CD1c-positive myeloid dendritic cell (primary cell): ENCODE measurements at regions not wholly inside any gene's neighbourhood (a gene's known extent, or its start where the extent isn't known, plus 50 kb on each side); places are given as distances from the start of the nearest gene placed in this dataset.

Experiments
- DNase-seq: peaks from one replicate; pipeline ENCODE4 v3.0.0-alpha.2; 2016; ENCODE audit errors: extremely low spot score

DNA sequence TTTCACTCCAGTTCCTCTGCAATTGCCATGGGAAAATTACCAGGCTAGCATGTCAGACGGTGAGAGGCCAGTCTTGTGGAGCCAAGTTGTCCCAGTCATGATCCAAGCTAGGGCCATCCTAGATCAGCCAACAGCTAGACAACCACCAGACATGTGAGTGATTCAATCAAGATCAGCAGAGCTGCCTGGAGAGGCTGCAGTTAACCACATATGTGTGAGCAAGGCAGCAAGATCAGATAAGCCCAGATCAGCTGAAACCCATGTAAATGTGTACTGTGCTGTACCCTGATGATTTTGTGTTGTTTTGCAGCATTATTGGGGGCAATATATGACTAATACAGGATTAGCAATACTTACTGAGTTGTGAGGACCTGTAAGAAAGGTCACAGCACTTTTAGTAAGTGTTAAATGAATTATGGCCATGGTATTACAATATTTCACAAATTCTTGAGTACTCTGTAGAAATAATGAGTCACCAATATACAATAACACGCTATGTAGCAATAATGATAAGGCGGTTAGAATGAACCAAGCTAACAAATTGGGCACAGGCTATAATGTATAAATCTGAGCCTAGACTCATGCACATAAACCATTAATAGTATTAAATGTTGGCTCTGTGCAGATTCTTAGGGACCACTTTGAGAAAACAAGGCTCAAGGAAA is 91.4 kb downstream of the SUDS3 start:
- DNase-seq, result no peak

DNA sequence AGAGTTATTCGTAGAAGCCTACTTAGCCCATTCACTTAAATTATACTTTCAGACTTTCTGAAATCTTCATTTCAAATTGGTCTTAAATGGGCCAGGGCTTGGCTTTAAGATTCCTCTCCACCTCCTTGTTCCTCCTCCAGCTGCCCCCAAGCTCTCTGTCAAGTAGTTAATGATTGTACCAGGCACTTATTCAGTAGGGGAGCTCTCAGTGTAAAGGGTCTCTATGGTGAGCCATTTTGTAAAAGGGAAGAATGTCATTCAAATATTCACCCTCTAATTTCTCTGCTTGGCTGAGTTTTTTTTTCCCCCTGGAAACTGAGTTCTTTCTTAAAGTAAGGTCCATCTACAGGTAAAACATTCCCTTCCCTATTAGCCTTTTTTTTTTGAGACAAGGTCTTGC is 96.6 kb downstream of the SUDS3 start:
- DNase-seq, result no peak

DNA sequence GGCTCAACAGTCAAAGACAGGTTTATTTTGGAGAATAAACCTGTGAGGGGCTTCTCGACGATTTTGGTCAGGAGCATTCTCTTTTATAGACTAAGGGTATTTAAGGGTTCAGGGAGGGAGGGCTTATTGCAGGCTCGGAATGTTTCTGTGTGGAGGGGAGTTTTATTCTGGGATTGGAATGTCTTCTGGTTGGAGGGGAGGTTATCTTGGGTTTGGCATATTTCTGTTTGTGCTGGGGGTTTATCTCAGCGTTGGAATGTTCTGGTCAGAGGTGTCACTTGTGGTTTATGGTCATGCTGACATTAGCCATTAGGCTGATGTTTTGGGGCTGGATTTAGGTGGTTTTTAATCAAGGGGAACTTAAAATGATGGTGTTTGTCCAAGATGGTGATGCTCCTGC is 103.9 kb downstream of the SUDS3 start:
- DNase-seq, result no peak

DNA sequence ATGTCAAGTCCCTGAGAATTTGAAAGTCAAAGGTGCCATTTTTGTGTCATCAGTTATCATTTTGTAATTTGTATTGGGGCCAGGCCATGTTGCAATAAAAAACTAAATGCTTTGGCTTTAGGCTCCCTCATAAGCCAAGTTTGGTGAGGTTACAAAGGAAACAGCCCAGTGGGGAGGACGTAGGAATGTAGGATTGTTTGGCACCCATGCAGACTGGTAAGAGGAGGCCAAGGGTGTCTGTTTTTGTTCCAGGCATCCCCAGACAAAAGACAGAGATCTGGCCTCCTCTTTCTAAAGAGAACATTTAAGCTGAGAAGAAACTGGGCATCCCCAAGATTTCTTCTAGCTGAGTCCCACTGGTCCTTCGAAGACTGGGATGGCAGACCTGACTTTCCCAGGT is 111.7 kb downstream of the SUDS3 start:
- DNase-seq, result no peak

DNA sequence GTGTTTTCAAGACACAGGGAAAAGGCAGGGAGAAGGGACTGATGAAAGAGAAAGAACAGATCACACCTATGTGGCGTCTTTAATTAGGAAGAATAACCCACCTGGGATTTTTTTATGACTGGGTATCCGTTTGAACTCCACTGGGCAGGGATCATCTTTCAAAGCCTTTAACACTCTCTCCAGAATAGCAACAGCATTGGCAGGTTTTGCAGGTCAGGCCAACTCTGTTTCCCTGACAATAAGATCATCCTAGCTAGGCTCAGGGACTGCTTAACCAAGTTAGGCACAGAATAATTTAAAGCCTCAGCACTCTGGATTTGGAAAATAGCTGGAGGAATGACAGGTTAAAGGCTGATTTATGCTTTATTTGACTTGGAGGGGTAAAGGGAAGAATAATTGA is 117.6 kb downstream of the SUDS3 start:
- DNase-seq, result no peak

DNA sequence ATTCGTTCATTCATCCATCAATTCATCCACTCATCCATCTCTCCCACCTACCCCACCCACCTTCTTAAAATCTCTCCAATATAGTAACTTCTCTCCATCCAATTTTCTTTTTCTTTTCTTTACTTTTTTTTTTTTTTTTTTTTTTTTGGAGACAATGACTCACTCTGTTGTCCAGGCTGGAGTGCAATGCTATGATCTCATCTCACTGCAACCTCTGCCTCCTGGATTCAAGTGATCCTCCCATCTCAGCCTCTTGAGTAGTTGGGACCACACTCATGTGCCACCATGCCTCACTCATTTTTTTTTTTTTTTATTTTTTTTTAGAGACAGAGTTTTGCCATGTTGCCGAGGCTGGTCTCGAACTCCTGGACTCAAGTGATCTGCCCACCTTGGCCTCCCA is 118.4 kb downstream of the SUDS3 start:
- DNase-seq, result no peak

DNA sequence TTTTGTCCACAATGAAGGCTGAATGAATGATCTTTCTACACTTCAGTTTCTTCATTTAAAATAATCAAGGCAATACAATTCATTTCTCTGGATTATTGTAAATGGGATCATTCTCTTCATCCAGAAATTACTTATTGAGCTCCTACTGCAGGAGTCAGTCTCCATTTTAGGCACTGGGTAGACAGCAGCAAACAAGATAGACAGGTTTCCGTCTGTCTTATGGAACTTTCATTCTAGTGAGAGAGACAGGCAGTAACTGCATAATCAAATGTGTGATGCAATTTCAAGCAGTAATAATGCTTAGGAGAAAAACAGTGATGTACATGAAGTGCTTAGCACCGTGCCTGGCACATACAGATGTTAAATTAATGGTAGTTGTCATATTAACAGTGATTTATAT is 118.9 kb downstream of the SUDS3 start:
- no peak for DNase-seq

DNA sequence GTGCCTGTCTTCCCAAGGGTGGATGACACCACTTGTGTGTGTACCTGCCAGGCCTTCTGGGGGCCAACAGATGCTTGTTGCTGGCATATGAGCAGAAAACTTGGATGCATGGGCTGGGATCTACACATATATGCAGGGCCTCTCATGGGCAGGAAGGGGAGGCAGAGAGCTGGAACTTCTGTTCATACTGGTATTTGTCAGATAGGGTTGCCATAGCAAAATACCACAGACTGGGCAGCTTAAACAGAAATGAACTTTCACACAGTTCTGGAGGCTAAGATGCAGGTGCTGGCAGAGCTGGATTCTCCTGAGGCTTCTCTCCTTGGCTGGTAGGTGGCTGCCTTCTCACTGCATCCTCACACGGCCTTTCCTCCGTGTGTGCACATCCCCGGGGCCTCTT is 121.8 kb downstream of the SUDS3 start:
- no peak for DNase-seq

DNA sequence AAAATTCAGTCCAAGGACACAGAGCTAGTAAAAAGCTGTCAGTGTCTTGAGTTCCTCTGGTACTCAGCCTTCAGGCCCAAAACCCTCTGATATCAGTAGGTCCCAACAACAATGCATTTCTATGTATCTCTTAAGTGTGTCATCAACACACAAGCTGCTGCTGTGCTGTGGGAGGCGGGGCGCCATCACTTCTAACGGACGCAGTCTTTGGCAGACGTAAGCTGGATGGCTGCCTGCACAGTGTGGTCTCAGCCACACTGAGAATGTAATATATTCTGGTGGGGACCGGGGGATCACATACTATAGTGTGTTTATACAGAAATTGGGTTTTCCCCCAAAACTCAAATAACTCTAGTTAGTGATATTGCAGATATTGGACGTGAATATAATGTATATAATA is 123.9 kb downstream of the SUDS3 start:
- DNase-seq, result no peak

DNA sequence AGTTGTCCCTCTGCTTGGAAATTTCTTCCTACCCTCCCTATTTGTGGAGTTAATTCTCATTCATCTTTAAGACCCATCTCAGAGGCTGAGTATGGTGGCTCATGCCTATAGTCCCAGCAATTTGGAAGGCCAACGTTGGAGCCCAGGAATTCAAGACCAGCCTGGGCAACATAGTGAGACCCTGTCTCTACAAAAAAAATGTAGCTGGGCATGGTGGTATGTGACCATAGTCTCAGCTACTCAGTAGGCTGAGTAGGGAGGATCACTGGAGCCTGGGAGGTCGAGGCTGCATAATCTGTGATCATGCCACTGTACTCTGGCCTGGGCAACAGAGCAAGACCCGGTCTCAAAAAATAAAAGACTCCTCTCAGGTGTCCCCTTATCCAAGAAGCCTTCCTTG is 125.1 kb downstream of the SUDS3 start:
- DNase-seq, result no peak

DNA sequence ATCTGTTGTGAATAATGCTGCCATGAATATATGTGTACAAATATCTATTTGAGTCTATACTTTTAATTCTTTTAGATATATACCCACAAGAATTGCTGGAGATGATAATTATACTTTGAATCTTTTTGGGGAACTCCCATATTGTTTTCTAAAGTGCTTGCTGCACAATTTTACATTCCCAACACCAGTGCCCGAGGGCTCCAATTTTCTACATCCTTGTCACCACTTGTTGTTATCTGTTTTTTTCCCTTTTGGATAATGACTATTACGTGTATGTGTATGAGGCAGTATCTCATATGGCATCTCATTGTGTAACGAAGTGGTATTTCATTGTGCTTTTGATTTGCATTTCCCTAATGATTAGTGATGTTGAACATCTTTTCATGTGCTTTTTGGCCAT is 127.1 kb downstream of the SUDS3 start:
- no peak for DNase-seq

DNA sequence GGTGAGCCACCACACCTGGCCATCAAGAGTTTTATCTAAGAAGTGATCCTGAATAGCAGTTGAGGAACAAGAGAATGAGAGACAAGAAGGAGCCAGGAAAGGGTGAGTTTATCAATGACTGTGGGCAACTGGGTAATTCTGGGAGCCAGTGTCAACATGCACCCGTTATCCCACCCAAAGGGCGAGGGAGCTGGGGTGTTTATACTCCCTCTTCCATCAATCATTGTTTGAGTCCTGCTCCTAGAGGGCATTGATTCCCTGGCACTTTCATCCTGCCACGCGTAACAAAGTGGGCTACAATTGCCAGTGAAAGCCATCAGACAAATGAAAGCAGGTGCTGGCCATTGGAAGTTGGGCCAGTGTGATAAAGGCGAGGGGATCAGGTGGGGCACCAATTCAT is 136.3 kb downstream of the SUDS3 start:
- no peak for DNase-seq

DNA sequence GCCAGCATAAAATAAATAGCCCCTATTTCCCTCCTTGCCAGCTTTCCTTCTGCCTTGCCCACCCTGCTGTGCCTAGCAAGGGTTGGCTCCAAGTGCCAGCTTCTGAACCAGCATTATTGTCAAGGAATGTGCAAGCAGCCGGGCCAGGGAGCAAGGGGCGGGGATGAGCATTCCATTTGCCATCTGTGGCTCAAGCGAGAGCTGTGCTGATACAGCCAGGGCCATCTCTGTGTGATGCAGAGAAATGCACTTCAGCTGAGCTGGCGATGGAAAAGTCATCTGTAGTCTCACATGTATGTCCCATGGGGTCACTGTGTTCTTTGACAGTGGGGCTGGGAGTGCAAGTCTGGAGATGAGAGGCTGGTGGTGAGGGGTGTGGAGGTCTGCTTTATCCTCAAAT is 137.3 kb downstream of the SUDS3 start:
- no peak for DNase-seq

DNA sequence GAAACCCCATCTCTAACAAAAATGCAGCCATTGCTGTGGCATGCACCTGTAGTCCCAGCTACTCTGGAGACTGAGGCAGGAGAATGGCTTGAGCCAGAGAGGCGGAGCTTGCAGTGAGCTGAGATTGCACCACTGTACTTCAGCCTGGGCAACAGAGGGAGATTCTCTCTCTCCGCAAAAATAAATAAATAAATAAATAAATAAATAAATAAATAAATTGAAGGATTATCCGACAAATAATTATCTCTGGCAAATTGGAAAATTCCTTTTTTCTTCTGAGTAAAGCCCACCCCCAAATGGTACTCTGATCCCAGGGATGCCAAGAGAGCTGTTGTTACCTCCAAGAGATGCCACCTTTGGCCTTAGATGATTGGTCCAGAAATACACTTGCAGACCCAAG is 137.9 kb downstream of the SUDS3 start:
- no peak for DNase-seq

DNA sequence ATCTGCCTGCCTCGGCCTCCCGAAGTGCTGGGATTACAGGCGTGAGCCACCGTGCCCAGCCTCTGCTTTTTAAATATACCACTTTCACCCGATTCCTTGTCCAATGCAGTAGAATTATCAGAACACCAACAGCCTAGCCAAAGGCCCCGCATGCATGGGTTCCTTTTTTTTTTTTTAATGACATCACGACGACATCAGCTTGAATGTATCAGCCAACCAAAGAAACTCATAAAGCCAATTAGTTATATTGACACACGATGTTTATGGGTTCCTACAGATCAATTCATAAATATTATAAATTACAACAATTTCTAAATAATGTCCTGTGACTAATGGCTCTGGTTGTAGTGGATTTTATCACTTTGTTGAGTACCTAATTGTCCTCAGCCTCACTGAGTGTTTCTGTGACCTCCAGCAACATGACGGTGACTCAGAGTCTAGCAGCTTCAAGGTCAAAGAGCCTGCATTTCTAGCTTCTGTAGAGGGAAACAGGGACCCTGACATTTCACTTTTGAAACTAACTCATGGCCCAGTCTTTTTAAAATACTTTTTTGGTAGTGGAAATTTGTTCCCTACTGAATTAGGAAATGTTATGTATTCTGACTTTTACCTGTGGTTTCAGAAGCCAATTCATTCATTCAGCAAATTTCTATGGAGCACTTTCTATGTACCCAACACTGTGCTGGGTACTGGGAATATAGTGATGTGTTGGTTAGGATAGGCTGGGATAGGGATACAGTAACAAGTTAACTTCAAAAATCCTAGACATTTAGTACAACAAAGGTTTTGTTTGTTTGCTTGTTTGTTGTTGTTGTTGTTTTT is 144.1 kb downstream of the SUDS3 start:
- no peak for DNase-seq

DNA sequence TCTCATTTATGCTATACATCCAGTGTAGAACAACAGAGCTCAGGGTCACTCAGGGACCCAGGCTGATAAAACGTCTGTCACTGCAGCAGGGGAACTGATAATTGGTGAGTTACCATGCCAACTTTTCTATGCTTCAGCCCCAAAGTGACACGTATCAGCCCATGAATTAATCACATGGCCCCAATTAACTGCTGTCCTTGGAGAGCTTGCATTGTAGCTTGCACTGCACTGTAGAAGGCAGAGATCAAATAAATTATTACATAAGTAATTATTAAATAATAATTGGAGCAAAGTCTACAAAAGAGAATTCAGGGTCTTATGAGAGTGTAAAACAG is 144.6 kb downstream of the SUDS3 start:
- DNase-seq, result no peak

DNA sequence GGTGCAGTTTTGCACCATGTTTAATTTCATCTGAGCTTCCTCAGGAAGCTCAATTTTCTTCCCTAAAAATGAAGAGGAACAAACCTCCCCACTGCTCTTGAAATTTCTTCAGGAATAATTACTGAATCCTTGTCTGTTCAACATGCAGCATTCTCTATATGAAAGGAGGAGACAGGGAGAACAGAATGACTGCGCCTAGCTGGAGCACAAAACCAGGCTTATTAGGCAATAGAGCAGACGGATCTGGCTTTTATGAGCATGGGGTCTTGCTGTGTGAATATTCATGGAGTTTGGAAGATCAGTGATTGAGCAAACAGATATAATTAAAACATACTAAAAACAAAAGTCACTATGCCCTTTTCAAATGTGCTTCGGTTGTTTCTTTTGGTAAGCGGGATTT is 148.1 kb downstream of the SUDS3 start:
- no peak for DNase-seq

DNA sequence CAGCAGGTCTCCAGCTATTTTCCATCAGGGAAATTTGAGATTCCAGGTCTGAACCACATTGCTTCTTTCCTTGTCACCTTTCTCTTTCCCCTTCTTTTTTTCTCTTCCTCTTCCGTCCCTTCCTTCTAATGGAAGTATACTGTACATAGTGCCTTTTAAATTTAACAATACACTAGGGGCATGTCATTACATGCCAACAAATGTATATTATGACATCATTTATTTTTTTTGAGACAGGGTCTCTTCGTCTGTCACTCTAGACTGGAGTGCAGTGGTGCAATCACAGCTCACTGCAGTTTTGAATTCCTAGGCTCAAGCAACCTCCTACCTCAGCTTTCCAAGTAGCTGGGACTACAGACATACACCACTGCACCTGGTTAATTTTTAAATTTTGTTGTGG is 148.9 kb downstream of the SUDS3 start:
- DNase-seq, result no peak

DNA sequence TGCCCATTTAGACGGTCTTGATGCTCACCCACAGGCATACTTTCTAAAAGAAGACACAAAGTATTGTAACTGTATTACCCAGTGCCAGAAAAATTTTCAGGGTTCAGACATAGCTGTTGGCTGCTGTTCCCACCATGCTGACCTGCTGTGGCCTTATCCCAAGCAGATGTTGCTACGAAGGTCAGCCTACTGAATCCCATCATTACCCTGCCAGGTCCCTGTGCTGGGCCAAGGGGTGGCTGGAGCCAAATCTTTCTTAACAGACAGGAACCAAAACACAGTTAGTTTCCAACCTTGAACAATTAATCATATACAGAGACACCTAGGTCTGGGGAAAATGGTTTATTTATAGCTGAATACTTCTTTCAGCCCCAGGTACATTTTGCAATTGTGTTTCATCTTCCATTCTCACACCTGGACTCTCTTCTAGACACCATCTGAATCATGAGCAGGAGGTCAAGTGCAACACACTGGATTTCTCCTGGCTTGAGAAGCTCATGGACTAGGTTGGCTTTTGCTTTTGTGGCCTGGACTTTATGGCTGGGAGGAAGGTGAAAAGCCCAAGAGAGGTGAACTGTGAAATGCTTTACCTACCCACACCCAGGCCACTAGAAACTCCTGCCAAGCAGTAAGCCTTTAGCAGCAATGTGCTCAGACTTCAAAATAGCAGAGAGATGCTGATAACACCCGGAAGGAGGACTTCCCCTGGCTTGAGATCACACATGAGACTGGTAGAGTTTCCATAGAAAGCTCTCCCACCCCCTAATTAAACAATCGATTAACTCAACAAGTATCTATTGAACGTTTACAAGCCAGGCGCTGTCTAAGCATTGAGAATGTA is 150.1 kb downstream of the SUDS3 start:
- DNase-seq, result no peak

DNA sequence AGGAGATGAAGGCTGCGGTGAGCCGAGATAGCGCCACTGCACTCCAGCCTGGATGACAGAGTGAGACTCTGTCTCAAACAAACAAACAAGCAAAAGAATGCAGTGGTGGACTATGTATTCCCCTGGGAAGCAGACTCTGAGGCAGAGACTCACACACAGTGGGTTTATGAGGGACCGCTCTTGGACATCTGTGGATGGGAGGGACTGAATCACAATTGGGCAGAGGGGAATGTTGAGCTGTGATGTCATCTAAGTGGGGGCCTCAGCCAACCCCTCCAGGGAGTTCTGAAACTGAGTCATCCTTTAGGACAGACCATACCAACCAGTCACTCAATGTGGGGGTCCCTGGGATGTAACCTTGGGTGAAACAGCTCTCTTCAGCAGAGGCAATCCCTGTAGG is 151.0 kb downstream of the SUDS3 start:
- no peak for DNase-seq

DNA sequence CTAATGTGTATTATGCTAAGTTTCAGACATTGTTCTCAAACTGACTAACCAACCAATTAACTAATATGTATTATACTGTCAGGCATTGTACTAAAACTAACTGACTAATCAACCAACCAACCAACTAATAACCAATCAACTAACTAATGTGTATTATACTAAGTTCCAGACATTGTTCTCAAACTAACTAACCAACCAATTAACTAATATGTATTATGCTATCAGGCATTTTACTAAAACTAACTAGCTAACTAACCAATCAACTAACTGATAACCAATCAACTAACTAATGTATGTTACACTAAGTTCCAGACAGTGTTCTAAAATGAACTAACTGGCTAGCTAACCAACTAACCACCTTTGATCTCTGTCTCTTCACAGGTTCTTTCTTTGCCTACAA is 152.3 kb downstream of the SUDS3 start:
- DNase-seq, result no peak

DNA sequence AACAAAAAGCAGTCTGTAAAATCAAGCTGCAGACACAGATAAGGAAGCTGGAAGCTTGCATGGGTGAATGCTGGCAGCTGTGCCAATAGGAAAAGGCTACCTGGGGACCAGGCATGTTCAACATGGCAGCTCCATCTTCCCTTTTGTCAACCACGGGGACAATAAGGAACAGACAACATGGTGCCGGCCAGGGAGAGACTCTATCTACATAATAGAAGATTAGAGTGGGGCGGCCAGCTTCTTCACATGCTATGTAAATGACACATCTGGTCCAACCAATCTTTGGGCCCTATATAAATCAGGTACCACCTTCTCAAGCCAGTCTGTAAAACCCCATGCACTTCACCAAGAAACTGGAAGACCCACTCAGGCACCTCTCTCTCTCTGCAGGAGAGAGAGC is 157.6 kb downstream of the SUDS3 start:
- DNase-seq, result no peak

DNA sequence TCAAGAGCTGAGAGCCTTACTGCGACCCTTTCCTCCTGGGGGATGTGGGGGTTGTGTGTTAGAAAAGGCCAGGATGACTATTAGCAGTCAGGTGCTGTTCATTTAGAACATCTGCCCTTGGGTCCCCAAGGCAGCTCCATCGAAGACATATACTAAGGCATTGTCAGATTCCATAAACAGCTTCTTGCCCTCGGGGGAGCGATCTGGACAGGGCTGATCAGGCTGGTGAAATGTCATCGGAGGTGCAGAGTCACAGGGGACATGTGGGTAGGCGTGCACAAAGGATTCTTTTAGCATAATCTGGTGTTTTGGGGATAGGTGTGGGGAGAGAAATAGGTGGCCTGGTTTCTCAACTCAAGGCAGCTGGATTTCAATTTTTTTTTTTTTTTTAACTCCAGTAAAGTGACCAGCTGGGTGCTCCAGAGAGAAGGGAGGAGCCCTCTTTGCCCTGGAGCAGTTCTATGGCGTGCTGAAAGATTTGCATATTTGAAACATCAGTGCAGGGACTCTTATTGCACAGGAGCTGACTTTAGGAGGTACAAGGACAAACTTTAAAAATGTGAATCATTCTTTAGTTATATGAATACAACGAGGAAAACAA is 160.1 kb downstream of the SUDS3 start:
- DNase-seq, result no peak
